ENCODE measurements at regions not wholly inside any gene's neighbourhood (a gene's known extent, or its start where the extent isn't known, plus 50 kb on each side); places are given as distances from the start of the nearest gene placed in this dataset.
"Not testable (repeated sequence)": the region's sequence is repeated elsewhere in the genome, so short reads cannot be mapped to it uniquely, and the experiment has no call there.

DNA sequence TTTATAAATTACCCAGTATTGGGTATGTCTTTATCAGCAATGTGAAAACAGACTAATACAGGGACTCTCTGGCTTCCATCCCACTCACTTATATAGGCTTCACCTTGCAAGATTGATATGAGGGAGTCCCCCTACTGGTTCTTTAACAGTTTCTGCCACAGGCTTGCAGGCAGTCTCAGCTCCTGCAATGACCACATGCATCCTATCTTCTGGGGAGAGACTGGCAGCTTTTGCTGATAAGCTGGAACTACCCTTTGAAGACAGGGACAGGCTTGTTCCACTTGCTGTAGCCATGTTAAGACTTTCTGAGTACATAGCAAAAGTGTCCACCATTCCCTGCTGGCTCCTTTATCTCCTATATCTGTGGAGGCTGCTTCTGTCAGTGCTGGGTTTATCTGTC, 531.7 kb upstream of the FLRT2 start:
- ATAC-seq (no peak), DNase-seq (no peak)
- Histone ChIP-seq H3K9me3 (ENCODE audit: control insufficient read depth in 2 of 3, low read length in 3 of 3) (no peaks in the 10 kb centered on the region), H3K4me1 (ENCODE audit: control insufficient read depth in 2 of 2, insufficient read depth in 2 of 2, low read length in 2 of 2) (no peaks in the 10 kb centered on the region), H3K27me3 (ENCODE audit: control insufficient read depth in 2 of 2, insufficient read depth in 2 of 2, low read length in 2 of 2) (no peaks in the 10 kb centered on the region), H3K27ac (ENCODE audit: low read depth, low read length) (no peak overlapping the region), H3K36me3 (ENCODE audit: control insufficient read depth in 2 of 3, insufficient read depth in 3 of 3, low read length in 3 of 3) (no peaks in the 10 kb centered on the region), H3K4me3 (ENCODE audit: low read length) (no peak overlapping the region)
- intact Hi-C loops (cut with micrococcal nuclease): no loop called here
- H3K27me3 Mint-ChIP-seq: no peaks in the 10 kb centered on the region
- peaks cover 0 to 25% (median 4%) of the 10 kb centered on the region in 11 donors for H3K9me3 Mint-ChIP-seq
- ChIA-PET POLR2A (no interaction called here), CTCF (no interaction called here)
- no peak overlapping the region for H3K4me3 Mint-ChIP-seq
- H3K4me1 Mint-ChIP-seq: no peaks in the 10 kb centered on the region
- H3K36me3 Mint-ChIP-seq: no peaks in the 10 kb centered on the region
- H3K27ac Mint-ChIP-seq: no peak overlapping the region

DNA sequence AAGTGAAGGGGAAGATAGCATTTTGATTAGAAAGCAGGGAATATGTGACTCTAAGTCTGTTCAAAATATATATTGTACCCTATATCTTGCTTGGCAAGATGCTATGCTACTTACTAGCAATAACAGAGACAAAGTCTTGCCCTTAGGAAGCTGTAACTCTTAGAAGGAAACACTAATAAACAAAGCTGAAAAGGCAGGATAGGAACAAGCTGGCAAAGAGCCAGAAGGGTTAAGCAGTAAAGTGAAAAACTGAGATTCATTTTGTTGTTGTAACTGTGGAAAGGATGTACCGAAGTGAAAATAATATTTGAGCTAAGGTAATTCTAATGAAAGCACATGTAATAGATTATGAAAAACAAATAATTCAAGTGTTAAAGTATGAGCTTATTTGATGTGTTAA, 527.1 kb upstream of the FLRT2 start:
- intact Hi-C loops (cut with micrococcal nuclease): no loop called here
- no peaks in the 10 kb centered on the region for H3K4me1 Mint-ChIP-seq
- Histone ChIP-seq H3K36me3 (ENCODE audit: control insufficient read depth in 2 of 3, insufficient read depth in 3 of 3, low read length in 3 of 3) (no peaks in the 10 kb centered on the region), H3K9me3 (ENCODE audit: control insufficient read depth in 2 of 3, low read length in 3 of 3) (no peaks in the 10 kb centered on the region), H3K27me3 (ENCODE audit: control insufficient read depth in 2 of 2, insufficient read depth in 2 of 2, low read length in 2 of 2) (no peaks in the 10 kb centered on the region), H3K27ac (ENCODE audit: low read depth, low read length) (no peak overlapping the region), H3K4me3 (ENCODE audit: low read length) (no peak overlapping the region), H3K4me1 (ENCODE audit: control insufficient read depth in 2 of 2, insufficient read depth in 2 of 2, low read length in 2 of 2) (no peaks in the 10 kb centered on the region)
- no peaks in the 10 kb centered on the region for H3K27me3 Mint-ChIP-seq
- CTCF ChIA-PET: interaction anchor here (0.6 kb wide), 1 partner anchor 1297 kb away, joined by 3 read pairs; no protein-coding TSS in a partner anchor
- ATAC-seq: no peak
- no peak overlapping the region for H3K4me3 Mint-ChIP-seq
- no peak for DNase-seq
- peaks cover 0 to 4% (median 0%) of the 10 kb centered on the region in 5 donors for H3K36me3 Mint-ChIP-seq
- H3K27ac Mint-ChIP-seq: no peak overlapping the region
- POLR2A ChIA-PET: no interaction called here
- peaks cover 0 to 28% (median 8%) of the 10 kb centered on the region in 11 donors for H3K9me3 Mint-ChIP-seq

DNA sequence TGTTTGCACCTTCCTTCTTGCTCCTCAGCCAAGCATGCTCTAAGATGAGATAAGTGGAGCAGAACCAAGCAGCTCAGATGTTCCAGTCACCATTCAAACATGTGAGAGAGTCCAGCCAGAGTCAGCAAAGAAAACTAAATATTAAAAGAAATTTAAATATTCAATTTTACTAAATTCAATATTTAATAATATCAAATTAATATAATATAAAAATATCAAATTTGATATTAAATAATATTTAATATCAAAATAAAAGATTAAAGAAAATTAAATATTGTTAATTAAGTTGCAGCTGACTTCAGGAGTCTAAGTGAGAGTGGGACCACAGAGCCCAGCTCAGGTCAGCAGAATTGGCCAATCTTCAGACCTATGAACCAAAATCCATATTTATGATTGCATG, 526.1 kb upstream of the FLRT2 start:
- H3K9me3 ChIP-seq (ENCODE audit: control insufficient read depth in 2 of 3, low read length in 3 of 3): no peaks in the 10 kb centered on the region
- H3K27me3 Mint-ChIP-seq: no peaks in the 10 kb centered on the region
- no peaks in the 10 kb centered on the region for H3K27me3 ChIP-seq (ENCODE audit: control insufficient read depth in 2 of 2, insufficient read depth in 2 of 2, low read length in 2 of 2)
- peaks cover 0 to 4% (median 0%) of the 10 kb centered on the region in 5 donors for H3K36me3 Mint-ChIP-seq
- CTCF ChIA-PET: no interaction called here
- DNase-seq (no peak), ATAC-seq (no peak)
- no peaks in the 10 kb centered on the region for H3K4me1 Mint-ChIP-seq
- intact Hi-C loops (cut with micrococcal nuclease): no loop called here
- H3K4me3 ChIP-seq (ENCODE audit: low read length): no peak overlapping the region
- no peak overlapping the region for H3K27ac ChIP-seq (ENCODE audit: low read depth, low read length)
- H3K36me3 ChIP-seq (ENCODE audit: control insufficient read depth in 2 of 3, insufficient read depth in 3 of 3, low read length in 3 of 3): no peaks in the 10 kb centered on the region
- H3K4me1 ChIP-seq (ENCODE audit: control insufficient read depth in 2 of 2, insufficient read depth in 2 of 2, low read length in 2 of 2): no peaks in the 10 kb centered on the region
- no peak overlapping the region for H3K27ac Mint-ChIP-seq
- H3K9me3 Mint-ChIP-seq: peaks cover 0 to 24% (median 8%) of the 10 kb centered on the region in 11 donors
- H3K4me3 Mint-ChIP-seq: no peak overlapping the region
- POLR2A ChIA-PET: no interaction called here

DNA sequence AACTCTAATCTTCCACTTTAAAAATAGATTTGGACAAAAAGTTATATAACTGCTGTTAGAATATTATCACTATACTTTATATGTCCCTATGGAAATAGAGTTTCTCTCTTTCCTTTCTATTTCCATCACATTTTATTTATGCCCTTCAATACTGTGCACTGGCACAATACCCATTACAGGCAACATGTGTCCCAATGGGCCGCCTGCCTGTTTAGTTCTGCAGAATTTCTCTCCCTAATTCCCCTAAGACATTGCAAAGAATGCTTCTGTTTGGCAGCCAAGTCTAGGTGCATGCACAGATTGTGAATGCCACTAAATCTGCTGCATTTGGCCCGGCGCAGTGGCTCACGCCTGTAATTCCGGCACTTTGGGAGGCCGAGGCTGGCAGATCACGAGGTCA, 520.4 kb upstream of the FLRT2 start:
- CTCF ChIA-PET: no interaction called here

GRCh38 chr14:85010186-85010585, 519.8 kb upstream of the FLRT2 start:
- H3K36me3 ChIP-seq (ENCODE audit: control insufficient read depth in 2 of 3, insufficient read depth in 3 of 3, low read length in 3 of 3): no peaks in the 10 kb centered on the region
- H3K36me3 Mint-ChIP-seq: peaks cover 0 to 4% (median 0%) of the 10 kb centered on the region in 5 donors
- no peaks in the 10 kb centered on the region for H3K4me1 ChIP-seq (ENCODE audit: control insufficient read depth in 2 of 2, insufficient read depth in 2 of 2, low read length in 2 of 2)
- no peak overlapping the region for H3K4me3 ChIP-seq (ENCODE audit: low read length)
- H3K4me3 Mint-ChIP-seq: no peak overlapping the region
- POLR2A ChIA-PET: no interaction called here
- peaks cover 0 to 21% (median 6%) of the 10 kb centered on the region in 11 donors for H3K9me3 Mint-ChIP-seq
- ATAC-seq: no peak
- intact Hi-C loops (cut with micrococcal nuclease): no loop called here
- no peak overlapping the region for H3K27ac ChIP-seq (ENCODE audit: low read depth, low read length)
- H3K27me3 ChIP-seq (ENCODE audit: control insufficient read depth in 2 of 2, insufficient read depth in 2 of 2, low read length in 2 of 2): no peaks in the 10 kb centered on the region
- CTCF ChIA-PET: no interaction called here
- DNase-seq: no peak
- no peaks in the 10 kb centered on the region for H3K4me1 Mint-ChIP-seq
- H3K27me3 Mint-ChIP-seq: no peaks in the 10 kb centered on the region
- H3K9me3 ChIP-seq (ENCODE audit: control insufficient read depth in 2 of 3, low read length in 3 of 3): no peaks in the 10 kb centered on the region
- no peak overlapping the region for H3K27ac Mint-ChIP-seq

More for the DNA sequence above, 520.4 kb upstream of the FLRT2 start:
- Mint-ChIP-seq H3K27ac (no peak overlapping the region), H3K36me3 (peaks cover 0 to 4% (median 0%) of the 10 kb centered on the region in 5 donors), H3K4me3 (no peak overlapping the region), H3K4me1 (no peaks in the 10 kb centered on the region), H3K9me3 (peaks cover under 1 to 22% (median 6%) of the 10 kb centered on the region in 11 donors), H3K27me3 (no peaks in the 10 kb centered on the region)
- ATAC-seq (no peak), DNase-seq (no peak)
- Histone ChIP-seq H3K36me3 (ENCODE audit: control insufficient read depth in 2 of 3, insufficient read depth in 3 of 3, low read length in 3 of 3) (no peaks in the 10 kb centered on the region), H3K4me3 (ENCODE audit: low read length) (no peak overlapping the region), H3K27ac (ENCODE audit: low read depth, low read length) (no peak overlapping the region), H3K4me1 (ENCODE audit: control insufficient read depth in 2 of 2, insufficient read depth in 2 of 2, low read length in 2 of 2) (no peaks in the 10 kb centered on the region), H3K9me3 (ENCODE audit: control insufficient read depth in 2 of 3, low read length in 3 of 3) (no peaks in the 10 kb centered on the region), H3K27me3 (ENCODE audit: control insufficient read depth in 2 of 2, insufficient read depth in 2 of 2, low read length in 2 of 2) (no peaks in the 10 kb centered on the region)
- POLR2A ChIA-PET: no interaction called here
- intact Hi-C loops (cut with micrococcal nuclease): no loop called here

GRCh38 chr14:85016496-85016895, 513.4 kb upstream of the FLRT2 start:
- Mint-ChIP-seq H3K27ac (no peak overlapping the region), H3K9me3 (peaks cover 0 to 22% (median 7%) of the 10 kb centered on the region in 11 donors), H3K36me3 (peaks cover 0 to 4% (median 0%) of the 10 kb centered on the region in 5 donors), H3K27me3 (no peaks in the 10 kb centered on the region), H3K4me3 (no peak overlapping the region), H3K4me1 (no peaks in the 10 kb centered on the region)
- H3K4me1 ChIP-seq (ENCODE audit: control insufficient read depth in 2 of 2, insufficient read depth in 2 of 2, low read length in 2 of 2): no peaks in the 10 kb centered on the region
- no peaks in the 10 kb centered on the region for H3K27me3 ChIP-seq (ENCODE audit: control insufficient read depth in 2 of 2, insufficient read depth in 2 of 2, low read length in 2 of 2)
- ChIA-PET CTCF (no interaction called here), POLR2A (no interaction called here)
- H3K4me3 ChIP-seq (ENCODE audit: low read length): no peak overlapping the region
- H3K27ac ChIP-seq (ENCODE audit: low read depth, low read length): no peak overlapping the region
- no peak for DNase-seq
- H3K36me3 ChIP-seq (ENCODE audit: control insufficient read depth in 2 of 3, insufficient read depth in 3 of 3, low read length in 3 of 3): no peaks in the 10 kb centered on the region
- no peak for ATAC-seq
- no peaks in the 10 kb centered on the region for H3K9me3 ChIP-seq (ENCODE audit: control insufficient read depth in 2 of 3, low read length in 3 of 3)
- intact Hi-C loops (cut with micrococcal nuclease): no loop called here

GRCh38 chr14:85023866-85024265, 506.1 kb upstream of the FLRT2 start:
- H3K27ac Mint-ChIP-seq; H3K36me3 Mint-ChIP-seq; POLR2A ChIA-PET; H3K4me1 Mint-ChIP-seq; ATAC-seq; DNase-seq; H3K9me3 ChIP-seq (ENCODE audit: control insufficient read depth in 2 of 3, low read length in 3 of 3); H3K4me3 ChIP-seq (ENCODE audit: low read length); intact Hi-C loops (cut with micrococcal nuclease); H3K36me3 ChIP-seq (ENCODE audit: control insufficient read depth in 2 of 3, insufficient read depth in 3 of 3, low read length in 3 of 3); H3K4me3 Mint-ChIP-seq; H3K4me1 ChIP-seq (ENCODE audit: control insufficient read depth in 2 of 2, insufficient read depth in 2 of 2, low read length in 2 of 2); H3K27me3 Mint-ChIP-seq; CTCF ChIA-PET; H3K27me3 ChIP-seq (ENCODE audit: control insufficient read depth in 2 of 2, insufficient read depth in 2 of 2, low read length in 2 of 2); H3K27ac ChIP-seq (ENCODE audit: low read depth, low read length): not testable (repeated sequence)
- peaks cover 0 to 39% (median 13%) of the 10 kb centered on the region in 11 donors for H3K9me3 Mint-ChIP-seq

Data from naive thymus-derived CD4-positive, alpha-beta T cell (primary cell).